Fibroblast of lung (primary cell): ENCODE measurements at regions not wholly inside any gene's neighbourhood (a gene's known extent, or its start where the extent isn't known, plus 50 kb on each side); places are given as distances from the start of the nearest gene placed in this dataset.

Experiments
- DNase-seq, 2 donors: peaks; one replicate each; pipeline versions ENCODE4 v3.0.0 to v3.0.0-alpha.2; 2010; ENCODE audit warnings: low read depth in 2 of 2
- H2AFZ ChIP-seq: 2 replicates; pipeline ENCODE4 v1.5.1; 2012; ENCODE audit warnings: low read length, control low read depth, inconsistent platforms
- H3K27ac ChIP-seq: 2 replicates; pipeline ENCODE4 v1.5.1; 2011; ENCODE audit warnings: low read length, control low read depth; ENCODE audit not compliant: insufficient read depth
- H3K27me3 ChIP-seq: 2 replicates; pipeline ENCODE4 v1.5.1; 2011; ENCODE audit warnings: mild to moderate bottlenecking, low read length; ENCODE audit not compliant: control insufficient read depth, insufficient read depth
- H3K36me3 ChIP-seq: 2 replicates; pipeline ENCODE4 v1.5.1; 2011; ENCODE audit warnings: low read length; ENCODE audit not compliant: control insufficient read depth, insufficient read depth
- H3K4me1 ChIP-seq: 2 replicates; pipeline ENCODE4 v1.5.1; 2011; ENCODE audit warnings: low read length; ENCODE audit not compliant: control insufficient read depth, insufficient read depth; ENCODE audit errors: extremely low read depth
- H3K4me2 ChIP-seq: 2 replicates; pipeline ENCODE4 v1.5.1; 2011; ENCODE audit warnings: low read length, control low read depth; ENCODE audit not compliant: insufficient read depth; ENCODE audit errors: extremely low read depth
- H3K4me3 ChIP-seq, 4 experiments: fragments of 200-600 bp in 1 of 4; sonication (generic) in 1 of 4; replicated peaks in 1 of 4; 2 replicates each; pipeline ENCODE4 v1.5.1; 2011 to 2016; ENCODE audit warnings: low read length in 4 of 4, low read depth in 3 of 4, mild to moderate bottlenecking in 3 of 4, control low read depth in 2 of 4, inconsistent platforms in 1 of 4, mixed read lengths in 1 of 4; ENCODE audit not compliant: insufficient read depth in 1 of 4; ENCODE audit errors: control extremely low read depth in 1 of 4
- H3K79me2 ChIP-seq: 2 replicates; pipeline ENCODE4 v1.5.1; 2012; ENCODE audit warnings: mild to moderate bottlenecking, low read length, inconsistent platforms; ENCODE audit not compliant: control insufficient read depth, insufficient read depth
- H3K9ac ChIP-seq: 2 replicates; pipeline ENCODE4 v1.5.1; 2011; ENCODE audit warnings: mild to moderate bottlenecking, low read length, control low read depth; ENCODE audit not compliant: insufficient read depth
- H3K9me3 ChIP-seq: 2 replicates; pipeline ENCODE4 v1.5.1; 2012; ENCODE audit warnings: low read depth, low read length; ENCODE audit not compliant: control insufficient read depth, insufficient read depth
- H4K20me1 ChIP-seq: 2 replicates; pipeline ENCODE4 v1.5.1; 2011; ENCODE audit warnings: low read length; ENCODE audit not compliant: control insufficient read depth, insufficient read depth; ENCODE audit errors: extremely low read depth
- EZH2 ChIP-seq: IDR thresholded peaks from 2 replicates; pipeline ENCODE4 v1.5.1; 2012; ENCODE audit warnings: low read length, control low read depth, mild to moderate bottlenecking; ENCODE audit errors: missing control alignments
- TF ChIP-seq, protein P1 (sequence below), 2 donors: IDR thresholded peaks in 1 of 2; conservative IDR thresholded peaks in 1 of 2; 1 replicate in 1 of 2; 2 replicates in 1 of 2; pipeline ENCODE4 v1.5.1; 2011 to 2012; ENCODE audit warnings: low read length in 2 of 2, control low read depth in 1 of 2, inconsistent platforms in 1 of 2, low read depth in 1 of 2, mild to moderate bottlenecking in 1 of 2

DNA sequence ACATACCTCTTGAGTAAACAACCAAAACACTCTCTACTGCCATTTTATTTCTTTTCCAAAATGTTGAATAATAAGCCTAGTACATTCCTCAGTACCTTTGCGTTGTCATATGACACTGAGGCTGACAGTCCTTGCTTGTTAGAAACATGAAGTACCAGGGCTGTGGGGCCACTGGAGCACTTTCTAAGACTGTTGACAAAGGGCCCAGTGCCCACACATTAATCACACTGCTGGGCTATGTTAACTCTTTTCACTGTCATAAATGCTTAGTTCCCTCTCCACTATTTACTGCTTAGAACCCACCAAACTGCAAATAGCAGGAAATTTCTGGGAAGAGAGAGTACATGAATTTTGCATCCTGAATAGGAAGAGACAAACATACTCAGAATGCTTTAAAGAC lies 57.1 kb downstream of the FAM47B start:
- Histone ChIP-seq H2AFZ (no peak overlapping the region), H3K79me2 (no peaks in the 10 kb centered on the region), H3K9me3 (no peaks in the 10 kb centered on the region), H3K27me3 (no peaks in the 10 kb centered on the region), H3K36me3 (no peaks in the 10 kb centered on the region), H4K20me1 (no peaks in the 10 kb centered on the region), H3K9ac (no peak overlapping the region), H3K4me3 (no peak overlapping the region), H3K27ac (no peak overlapping the region), H3K4me1 (no peaks in the 10 kb centered on the region), H3K4me2 (no peak overlapping the region)
- DNase-seq, result no peak
- no peak for TF ChIP-seq EZH2
- TF ChIP-seq, protein P1, sequence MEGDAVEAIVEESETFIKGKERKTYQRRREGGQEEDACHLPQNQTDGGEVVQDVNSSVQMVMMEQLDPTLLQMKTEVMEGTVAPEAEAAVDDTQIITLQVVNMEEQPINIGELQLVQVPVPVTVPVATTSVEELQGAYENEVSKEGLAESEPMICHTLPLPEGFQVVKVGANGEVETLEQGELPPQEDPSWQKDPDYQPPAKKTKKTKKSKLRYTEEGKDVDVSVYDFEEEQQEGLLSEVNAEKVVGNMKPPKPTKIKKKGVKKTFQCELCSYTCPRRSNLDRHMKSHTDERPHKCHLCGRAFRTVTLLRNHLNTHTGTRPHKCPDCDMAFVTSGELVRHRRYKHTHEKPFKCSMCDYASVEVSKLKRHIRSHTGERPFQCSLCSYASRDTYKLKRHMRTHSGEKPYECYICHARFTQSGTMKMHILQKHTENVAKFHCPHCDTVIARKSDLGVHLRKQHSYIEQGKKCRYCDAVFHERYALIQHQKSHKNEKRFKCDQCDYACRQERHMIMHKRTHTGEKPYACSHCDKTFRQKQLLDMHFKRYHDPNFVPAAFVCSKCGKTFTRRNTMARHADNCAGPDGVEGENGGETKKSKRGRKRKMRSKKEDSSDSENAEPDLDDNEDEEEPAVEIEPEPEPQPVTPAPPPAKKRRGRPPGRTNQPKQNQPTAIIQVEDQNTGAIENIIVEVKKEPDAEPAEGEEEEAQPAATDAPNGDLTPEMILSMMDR (conservative IDR thresholded peaks at IDR 0.05 in 1 of 2, IDR thresholded peaks at IDR 0.05 in 1 of 2; ENCODE audit: low read depth in 1 of 2, low read length in 2 of 2), result no peak

GRCh38 chrX:35006361-35006760 lies 63.8 kb downstream of the FAM47B start:
- Histone ChIP-seq H3K27me3 (no peaks in the 10 kb centered on the region), H4K20me1 (no peaks in the 10 kb centered on the region), H3K9me3 (no peaks in the 10 kb centered on the region), H3K4me1 (no peaks in the 10 kb centered on the region), H3K4me2 (no peak overlapping the region), H3K9ac (no peak overlapping the region), H3K79me2 (no peaks in the 10 kb centered on the region), H2AFZ (no peak overlapping the region), H3K4me3 (no peak overlapping the region), H3K27ac (no peak overlapping the region), H3K36me3 (no peaks in the 10 kb centered on the region)
- TF ChIP-seq, protein P1 (conservative IDR thresholded peaks at IDR 0.05 in 1 of 2, IDR thresholded peaks at IDR 0.05 in 1 of 2; ENCODE audit: low read depth in 1 of 2, low read length in 2 of 2), result no peak
- no peak for TF ChIP-seq EZH2
- DNase-seq, result no peak

- Histone ChIP-seq H4K20me1 (no peaks in the 10 kb centered on the region), H2AFZ (no peak overlapping the region), H3K36me3 (no peaks in the 10 kb centered on the region), H3K27me3 (no peaks in the 10 kb centered on the region), H3K9ac (no peak overlapping the region), H3K27ac (no peak overlapping the region), H3K4me2 (no peak overlapping the region), H3K4me1 (no peaks in the 10 kb centered on the region), H3K4me3 (no peak overlapping the region), H3K9me3 (no peaks in the 10 kb centered on the region), H3K79me2 (no peaks in the 10 kb centered on the region)
- no peak for DNase-seq
- no peak for TF ChIP-seq EZH2
- TF ChIP-seq, protein P1 (conservative IDR thresholded peaks at IDR 0.05 in 1 of 2, IDR thresholded peaks at IDR 0.05 in 1 of 2; ENCODE audit: low read depth in 1 of 2, low read length in 2 of 2), result no peak
Measured at GRCh38 chrX:35015621-35016020, 73.0 kb downstream of the FAM47B start.
